Esophagus muscularis mucosa (tissue), 3 donors: ENCODE measurements at regions not wholly inside any gene's neighbourhood (a gene's known extent, or its start where the extent isn't known, plus 50 kb on each side); places are given as distances from the start of the nearest gene placed in this dataset.

Experiments used
- CTCF ChIP-seq, 3 experiments: fragments of 200-600 bp in 2 of 3; fragments of 450-650 bp in 1 of 3; sonication (generic) in 2 of 3; IDR thresholded peaks; one replicate each; pipeline ENCODE4 v1.5.1; 2017 to 2019; ENCODE audit warnings: antibody characterized with exemption in 3 of 3, mild to moderate bottlenecking in 2 of 3, moderate library complexity in 1 of 3
- POLR2A ChIP-seq: fragments of 450-650 bp; IDR thresholded peaks from one replicate; pipeline ENCODE4 v1.6.1; 2017; ENCODE audit warnings: antibody characterized with exemption, moderate library complexity, mild to moderate bottlenecking, low read depth
- POLR2AphosphoS5 ChIP-seq, 2 donors: sonication (generic); formaldehyde crosslinking; IDR thresholded peaks; one replicate each; pipeline ENCODE4 v1.6.1; 2017; ENCODE audit warnings: antibody characterized with exemption in 2 of 2

GRCh38 chr2:58665154-58665553, 424.0 kb upstream of the FANCL start:
- TF ChIP-seq POLR2A = no peak
- TF ChIP-seq POLR2AphosphoS5 (IDR thresholded peaks at IDR 0.05) = no peak
- TF ChIP-seq CTCF (IDR thresholded peaks at IDR 0.05) = no peak
